ENCODE measurements at regions not wholly inside any gene's neighbourhood (a gene's known extent, or its start where the extent isn't known, plus 50 kb on each side); places are given as distances from the start of the nearest gene placed in this dataset.

DNA sequence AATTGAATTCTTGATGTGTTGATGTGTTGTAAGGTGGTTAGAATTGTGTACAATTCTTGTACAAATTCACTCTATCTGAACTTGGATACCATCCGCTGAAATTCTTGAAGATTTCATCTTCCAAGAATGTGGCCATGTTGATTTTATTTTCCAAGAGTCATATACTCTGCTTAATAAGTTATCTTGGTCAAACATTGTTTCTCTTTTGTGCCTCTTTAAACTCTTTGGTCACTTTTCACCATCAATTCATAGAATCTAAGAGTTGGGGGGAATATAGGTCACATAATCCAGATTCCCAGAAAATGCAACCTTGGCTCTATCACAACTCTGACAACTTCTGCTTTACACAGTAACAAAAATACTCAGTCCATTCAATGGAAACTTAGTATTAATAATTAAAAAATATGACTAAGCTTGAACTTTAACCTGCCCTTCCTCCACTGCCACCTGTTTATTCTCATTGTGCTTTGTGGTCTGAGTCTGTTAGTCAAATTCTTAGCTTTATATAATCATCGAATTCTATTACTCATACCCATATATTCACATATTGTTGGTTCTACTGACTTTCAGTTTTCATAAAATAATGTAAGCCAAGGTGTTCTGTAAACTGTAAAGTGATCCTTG, 373.2 kb downstream of the LMO7 start:
- TF ChIP-seq, protein P1, sequence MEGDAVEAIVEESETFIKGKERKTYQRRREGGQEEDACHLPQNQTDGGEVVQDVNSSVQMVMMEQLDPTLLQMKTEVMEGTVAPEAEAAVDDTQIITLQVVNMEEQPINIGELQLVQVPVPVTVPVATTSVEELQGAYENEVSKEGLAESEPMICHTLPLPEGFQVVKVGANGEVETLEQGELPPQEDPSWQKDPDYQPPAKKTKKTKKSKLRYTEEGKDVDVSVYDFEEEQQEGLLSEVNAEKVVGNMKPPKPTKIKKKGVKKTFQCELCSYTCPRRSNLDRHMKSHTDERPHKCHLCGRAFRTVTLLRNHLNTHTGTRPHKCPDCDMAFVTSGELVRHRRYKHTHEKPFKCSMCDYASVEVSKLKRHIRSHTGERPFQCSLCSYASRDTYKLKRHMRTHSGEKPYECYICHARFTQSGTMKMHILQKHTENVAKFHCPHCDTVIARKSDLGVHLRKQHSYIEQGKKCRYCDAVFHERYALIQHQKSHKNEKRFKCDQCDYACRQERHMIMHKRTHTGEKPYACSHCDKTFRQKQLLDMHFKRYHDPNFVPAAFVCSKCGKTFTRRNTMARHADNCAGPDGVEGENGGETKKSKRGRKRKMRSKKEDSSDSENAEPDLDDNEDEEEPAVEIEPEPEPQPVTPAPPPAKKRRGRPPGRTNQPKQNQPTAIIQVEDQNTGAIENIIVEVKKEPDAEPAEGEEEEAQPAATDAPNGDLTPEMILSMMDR (IDR thresholded peaks at IDR 0.05) = no peak
- TF ChIP-seq POLR2A (IDR thresholded peaks at IDR 0.05) (no peak), EP300 (IDR thresholded peaks at IDR 0.05) (no peak)

Data from upper lobe of left lung (tissue), 4 donors.